GM12891 (cell line): ENCODE measurements at regions not wholly inside any gene's neighbourhood (a gene's known extent, or its start where the extent isn't known, plus 50 kb on each side); places are given as distances from the start of the nearest gene placed in this dataset.

Source experiments
- DNase-seq: peaks from one replicate; pipeline ENCODE4 v3.0.0; 2011; ENCODE audit warnings: low spot score; ENCODE audit not compliant: insufficient read length
- FAIRE-seq: peaks from 2 replicates; lab custom pipeline; 2011; peaks lifted over from hg19 to GRCh38; lab: Jason Lieb, UNC
- PAX5 ChIP-seq: IDR thresholded peaks from 2 replicates; pipeline ENCODE4 v1.6.1; 2011; ENCODE audit warnings: low read length, moderate library complexity, mild to moderate bottlenecking; ENCODE audit not compliant: insufficient read depth, severe bottlenecking
- POLR2A ChIP-seq: IDR thresholded peaks from 2 replicates; pipeline ENCODE4 v1.6.1; 2011; ENCODE audit warnings: low read depth, low read length, control low read depth
- POLR2AphosphoS5 ChIP-seq: IDR thresholded peaks from 2 replicates; pipeline ENCODE4 v1.6.1; 2011; ENCODE audit warnings: low read depth, low read length, control low read depth
- POU2F2 ChIP-seq: IDR thresholded peaks from 2 replicates; pipeline ENCODE4 v1.6.1; 2011; ENCODE audit warnings: low read depth, mild to moderate bottlenecking, control low read depth, low read length, moderate library complexity
- SPI1 ChIP-seq: IDR thresholded peaks from 2 replicates; pipeline ENCODE4 v1.6.1; 2011; ENCODE audit warnings: low read depth, low read length, control low read depth
- TAF1 ChIP-seq: IDR thresholded peaks from 2 replicates; pipeline ENCODE4 v1.6.1; 2011; ENCODE audit warnings: low read depth, low read length, control low read depth

DNA sequence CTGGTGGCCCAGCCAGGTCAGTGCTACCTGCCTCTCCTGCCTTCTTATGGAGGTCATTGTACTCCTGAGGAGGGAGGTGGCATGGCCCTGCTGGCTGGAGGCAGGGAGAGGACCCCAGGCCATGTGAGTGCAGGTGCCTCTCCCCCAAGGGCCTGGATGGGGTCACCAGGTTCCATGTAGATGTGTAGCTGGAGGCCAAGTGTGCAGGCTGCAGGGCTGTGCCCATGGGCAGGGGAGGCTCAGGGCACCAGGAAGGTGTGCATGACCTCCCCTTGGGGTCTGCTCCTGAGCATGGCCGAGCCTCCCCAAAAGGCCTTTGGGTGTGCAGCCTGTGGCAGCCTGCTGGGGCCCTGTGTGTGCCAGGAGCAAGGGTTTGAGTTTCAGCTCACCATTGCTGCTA, 128.1 kb upstream of the HDAC4 start:
- TF ChIP-seq SPI1 (no peak), POLR2A (no peak), PAX5 (no peak), POU2F2 (no peak), TAF1 (no peak), POLR2AphosphoS5 (no peak)
- DNase-seq (no peak), FAIRE-seq (no peak)

DNA sequence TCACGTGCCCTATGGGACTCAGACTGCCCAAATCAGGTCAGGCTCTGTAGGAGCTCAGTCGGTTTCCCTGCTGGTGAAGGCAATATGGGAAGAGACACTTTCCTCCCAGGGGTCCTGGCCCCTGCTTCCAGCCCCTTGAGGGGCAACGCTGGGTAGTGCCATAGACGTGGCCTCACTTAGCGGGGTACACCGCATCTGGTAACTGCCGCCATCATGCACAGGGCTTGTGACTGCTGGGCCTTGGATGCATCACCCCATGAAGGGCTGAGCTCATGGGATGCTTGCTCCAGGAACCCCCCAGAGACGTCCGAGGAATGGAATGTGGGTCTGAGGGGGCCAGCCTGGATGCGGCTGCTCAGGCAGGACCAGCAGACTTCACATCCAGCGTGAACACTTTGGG, 127.3 kb upstream of the HDAC4 start:
- DNase-seq, result no peak
- FAIRE-seq, result no peak
- TF ChIP-seq TAF1 (no peak), POLR2AphosphoS5 (no peak), SPI1 (no peak), POLR2A (no peak), PAX5 (no peak), POU2F2 (no peak)

DNA sequence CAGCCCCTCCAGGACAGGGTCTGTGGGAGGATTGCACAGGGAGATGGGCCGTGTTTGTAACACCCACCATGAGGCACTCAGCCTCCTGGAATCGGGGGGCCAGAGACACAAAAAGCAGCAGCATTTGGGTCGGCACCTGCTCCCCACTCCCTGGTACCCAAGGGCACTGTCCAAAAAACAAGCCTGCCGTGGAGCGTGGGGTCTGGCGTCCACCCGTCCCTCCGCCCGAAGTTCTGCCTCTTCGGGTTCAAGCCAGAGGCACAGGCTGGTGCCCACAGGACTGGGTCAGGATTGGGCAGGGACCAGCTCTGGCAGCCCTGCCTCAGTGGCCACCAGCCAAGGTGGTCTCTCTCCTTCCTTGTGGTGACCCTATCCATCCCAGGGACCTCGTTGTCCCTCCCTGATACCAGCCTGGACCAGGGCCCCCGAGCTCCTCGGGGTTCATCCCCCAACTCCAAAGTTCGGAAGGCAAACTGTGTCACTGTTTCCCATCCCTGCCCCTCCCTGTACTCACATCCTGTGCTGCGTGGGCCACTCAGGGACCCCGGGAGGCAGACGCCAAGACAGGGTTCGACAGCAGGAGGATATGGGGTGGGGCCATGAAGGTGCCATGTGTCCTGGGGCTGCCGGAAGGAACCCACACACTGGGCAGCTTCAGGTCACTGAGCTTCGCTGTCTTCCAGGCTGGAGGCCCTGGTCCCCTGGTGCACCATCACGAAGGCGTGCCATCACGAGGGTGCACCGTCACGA, 126.0 kb upstream of the HDAC4 start:
- FAIRE-seq (no peak), DNase-seq (no peak)
- TF ChIP-seq SPI1, result no peak
- TF ChIP-seq POU2F2, result no peak
- TF ChIP-seq POLR2AphosphoS5, result no peak
- no peak for TF ChIP-seq TAF1
- no peak for TF ChIP-seq PAX5
- no peak for TF ChIP-seq POLR2A

DNA sequence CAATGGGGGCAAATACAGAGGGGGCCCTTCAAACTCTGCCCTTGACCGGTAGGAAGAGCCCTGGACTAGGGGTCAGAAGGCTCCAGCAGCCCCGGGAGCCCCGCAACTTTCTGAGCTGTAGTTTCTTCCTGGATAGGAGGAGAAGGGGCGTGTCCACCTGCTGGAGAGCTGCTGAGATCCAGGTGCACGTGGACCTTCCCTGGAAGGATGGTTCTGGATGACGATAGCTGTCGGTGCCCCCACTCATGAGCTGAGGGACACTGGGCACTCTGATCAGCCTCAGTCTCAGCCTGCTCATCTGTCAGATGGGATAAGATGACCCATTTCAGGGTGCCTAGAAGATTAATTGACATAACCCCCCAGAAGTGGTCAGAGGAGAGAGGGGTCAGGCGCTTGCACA, 125.2 kb upstream of the HDAC4 start:
- no peak for TF ChIP-seq POU2F2
- TF ChIP-seq TAF1, result no peak
- no peak for FAIRE-seq
- DNase-seq, result no peak

DNA sequence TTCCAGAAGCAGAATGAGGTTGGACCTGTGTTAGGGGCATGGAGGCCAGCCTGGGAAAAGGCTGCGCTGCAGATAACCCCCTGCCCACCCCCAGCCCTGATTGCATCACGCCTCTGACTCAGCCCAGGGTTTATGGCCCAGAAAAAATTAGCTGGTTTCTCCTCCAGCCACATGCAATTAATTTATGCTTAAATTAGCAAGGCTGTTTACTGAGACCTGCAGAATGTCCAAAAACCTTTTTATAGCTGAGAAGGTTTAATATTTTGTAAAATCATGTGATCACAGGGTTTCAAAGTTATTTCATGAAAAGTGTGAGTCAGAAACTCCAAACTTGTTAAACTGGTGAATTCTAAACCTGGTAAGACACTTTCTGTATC, 123.1 kb upstream of the HDAC4 start:
- TF ChIP-seq SPI1 (no peak), POLR2AphosphoS5 (no peak), TAF1 (no peak), POU2F2 (no peak), POLR2A (no peak), PAX5 (no peak)
- no peak for FAIRE-seq
- DNase-seq, result no peak

DNA sequence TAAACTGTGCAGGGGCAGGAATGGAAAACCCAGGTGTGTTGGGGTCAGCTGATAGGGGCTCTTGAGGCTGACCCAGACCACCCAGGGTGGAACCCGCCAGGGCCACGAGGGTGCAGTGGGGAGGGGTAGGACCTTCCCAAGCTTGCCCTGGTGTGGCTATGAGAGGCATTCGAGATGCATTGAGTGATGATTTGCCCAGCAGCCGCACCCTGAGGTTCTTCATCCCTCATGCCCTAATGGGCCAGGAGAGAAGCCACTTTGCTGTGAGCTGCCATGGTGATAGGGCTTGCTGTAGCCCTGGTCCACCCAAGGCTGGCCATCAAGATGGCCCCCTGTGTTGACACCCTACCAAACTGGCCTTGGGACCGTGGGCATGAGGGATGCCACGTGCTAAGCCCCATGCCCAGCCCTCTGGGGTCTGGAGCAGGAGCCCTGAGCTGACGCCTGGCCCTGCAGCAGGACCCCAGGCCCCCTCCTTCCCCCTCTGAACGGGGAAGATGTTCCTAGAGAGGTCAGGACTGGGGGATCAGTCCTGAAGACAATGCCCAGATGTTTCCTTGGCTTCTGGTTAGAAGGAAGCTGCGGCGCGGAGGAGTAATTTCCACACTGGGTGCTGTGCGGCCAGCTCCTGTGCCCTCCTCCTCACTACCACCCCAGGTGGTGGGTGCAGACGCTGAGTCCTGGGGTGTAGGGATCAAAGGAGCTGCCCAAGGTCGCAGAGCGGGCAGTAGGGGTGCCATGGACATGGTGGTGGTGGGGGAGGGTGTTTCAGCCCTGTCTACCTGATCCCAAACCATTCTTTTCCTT, 122.5 kb upstream of the HDAC4 start:
- DNase-seq (no peak), FAIRE-seq (no peak)
- no peak for TF ChIP-seq POLR2AphosphoS5
- no peak for TF ChIP-seq POLR2A
- no peak for TF ChIP-seq POU2F2
- no peak for TF ChIP-seq SPI1
- no peak for TF ChIP-seq TAF1
- no peak for TF ChIP-seq PAX5

DNA sequence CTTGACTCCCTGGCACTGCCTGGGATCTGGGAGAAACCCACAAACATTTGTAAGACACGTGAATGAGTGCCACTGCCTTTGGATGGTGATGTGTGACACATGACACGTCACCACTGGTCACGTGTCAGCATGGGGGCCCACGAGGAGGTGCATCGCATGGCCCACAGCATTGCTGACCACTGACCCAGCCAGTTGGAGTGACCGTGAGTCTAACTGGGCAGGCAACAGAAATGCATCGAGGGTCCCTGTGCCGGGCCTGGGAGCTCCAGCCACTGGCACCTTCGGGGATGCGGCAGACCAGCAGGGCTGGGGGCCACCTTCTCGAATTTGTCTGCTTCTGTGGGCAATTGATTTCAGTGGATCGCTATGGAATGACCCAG, 121.9 kb upstream of the HDAC4 start:
- FAIRE-seq (no peak), DNase-seq (no peak)
- TF ChIP-seq POLR2AphosphoS5, result no peak
- no peak for TF ChIP-seq POLR2A
- TF ChIP-seq POU2F2, result no peak
- no peak for TF ChIP-seq SPI1

DNA sequence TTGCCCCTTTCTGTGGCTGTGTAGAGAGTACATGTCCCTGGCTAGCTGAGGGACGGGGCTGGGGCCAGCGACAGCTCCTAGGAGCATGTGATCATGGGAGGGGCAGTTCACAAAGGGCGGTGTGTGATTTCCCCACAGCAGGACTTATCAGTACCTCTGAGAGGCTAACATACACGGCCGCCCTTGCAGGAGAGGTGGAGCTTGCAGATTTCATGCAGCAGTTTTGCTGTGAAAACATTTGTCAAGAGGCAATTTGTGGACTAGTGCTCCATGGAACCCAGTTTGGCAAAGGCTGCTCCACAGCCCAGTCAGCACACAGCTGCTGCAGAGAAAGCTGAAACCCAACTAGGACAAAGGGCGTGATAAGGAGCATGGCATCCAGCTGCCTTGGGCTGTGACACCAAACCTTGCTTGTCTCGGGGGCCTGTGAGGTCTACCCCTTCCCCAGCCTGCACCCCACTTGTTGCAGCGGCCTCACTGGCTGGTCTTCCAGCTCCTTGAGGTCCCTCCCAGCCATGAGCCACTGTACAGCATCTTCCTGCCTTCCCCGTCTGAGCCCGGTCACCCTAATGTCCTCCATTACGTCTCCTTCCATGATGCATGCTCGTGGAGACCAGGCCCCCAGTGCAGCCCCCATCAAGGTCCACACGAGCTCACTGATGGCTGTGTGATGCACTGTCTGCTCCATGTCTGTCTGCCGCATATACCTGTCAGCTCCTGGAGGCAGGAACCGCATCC, 121.4 kb upstream of the HDAC4 start:
- no peak for DNase-seq
- FAIRE-seq, result no peak
- TF ChIP-seq SPI1, result no peak

DNA sequence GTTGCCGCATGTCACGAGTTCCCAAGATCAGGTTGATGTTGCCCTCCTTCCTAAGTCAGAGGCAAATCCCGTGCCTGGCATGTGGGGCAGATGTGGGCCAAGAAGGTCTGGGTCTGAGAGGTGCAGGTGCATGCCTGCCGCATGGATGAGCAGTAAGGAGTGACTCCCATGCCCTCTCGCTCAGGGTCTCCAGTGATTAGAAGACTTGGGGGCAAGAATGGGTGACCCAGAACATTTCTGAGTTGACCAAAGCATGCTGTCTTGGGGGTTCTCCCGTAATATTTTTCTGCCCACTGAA, 120.6 kb upstream of the HDAC4 start:
- DNase-seq (no peak), FAIRE-seq (no peak)
- TF ChIP-seq SPI1, result no peak
- no peak for TF ChIP-seq POLR2A
- no peak for TF ChIP-seq TAF1
- TF ChIP-seq POU2F2, result no peak
- no peak for TF ChIP-seq POLR2AphosphoS5
- no peak for TF ChIP-seq PAX5
